ENCODE measurements at regions not wholly inside any gene's neighbourhood (a gene's known extent, or its start where the extent isn't known, plus 50 kb on each side); places are given as distances from the start of the nearest gene placed in this dataset.
"Not testable (repeated sequence)": the region's sequence is repeated elsewhere in the genome, so short reads cannot be mapped to it uniquely, and the experiment has no call there.

DNA sequence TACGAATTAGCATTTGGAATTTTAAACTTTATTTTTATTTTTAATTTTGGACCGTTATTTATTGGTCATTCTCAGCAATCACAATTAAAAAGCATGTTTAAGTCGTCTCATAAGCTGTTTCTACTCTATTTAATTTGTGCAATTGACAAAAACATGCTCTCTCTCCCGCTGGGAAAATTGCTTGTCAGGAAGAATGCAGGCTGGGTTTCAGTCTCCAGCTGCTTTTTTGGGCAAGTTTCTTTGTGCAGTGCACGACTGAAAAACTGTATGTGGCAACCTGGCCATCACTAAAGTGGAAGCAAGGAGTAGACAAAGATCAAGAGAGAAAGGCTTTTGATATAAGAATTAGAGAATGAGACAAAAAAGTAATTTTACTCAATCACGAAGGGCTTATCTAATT is 941.5 kb upstream of the MDGA2 start:
- intact Hi-C loops (cut with micrococcal nuclease) = no loop called here
- ChIA-PET POLR2A (no interaction called here), CTCF (no interaction called here)
- H3K36me3 Mint-ChIP-seq (ENCODE audit: low read depth) = no peaks in the 10 kb centered on the region
- DNase-seq (no peak), ATAC-seq (ENCODE audit: low read depth) (no peak)
- H3K4me3 Mint-ChIP-seq = no peak overlapping the region
- H3K27me3 Mint-ChIP-seq = no peaks in the 10 kb centered on the region
- no peak for TF ChIP-seq CTCF (IDR thresholded peaks at IDR 0.05)
- H3K27ac Mint-ChIP-seq = no peak overlapping the region
- no peaks in the 10 kb centered on the region for H3K4me1 Mint-ChIP-seq
- peaks cover 2% of the 10 kb centered on the region for H3K9me3 Mint-ChIP-seq

- H3K27ac Mint-ChIP-seq = no peak overlapping the region
- no peaks in the 10 kb centered on the region for H3K36me3 Mint-ChIP-seq (ENCODE audit: low read depth)
- ATAC-seq (ENCODE audit: low read depth) = no peak
- H3K27me3 Mint-ChIP-seq = no peaks in the 10 kb centered on the region
- H3K9me3 Mint-ChIP-seq = peaks cover 4% of the 10 kb centered on the region
- TF ChIP-seq CTCF (IDR thresholded peaks at IDR 0.05) = no peak
- no peaks in the 10 kb centered on the region for H3K4me1 Mint-ChIP-seq
- H3K4me3 Mint-ChIP-seq = no peak overlapping the region
- intact Hi-C loops (cut with micrococcal nuclease) = no loop called here
- no peak for DNase-seq
- CTCF ChIA-PET = no interaction called here
- POLR2A ChIA-PET = no interaction called here
These were observed 940.2 kb upstream of the MDGA2 start for GRCh38 chr14:48615618-48616017.

DNA sequence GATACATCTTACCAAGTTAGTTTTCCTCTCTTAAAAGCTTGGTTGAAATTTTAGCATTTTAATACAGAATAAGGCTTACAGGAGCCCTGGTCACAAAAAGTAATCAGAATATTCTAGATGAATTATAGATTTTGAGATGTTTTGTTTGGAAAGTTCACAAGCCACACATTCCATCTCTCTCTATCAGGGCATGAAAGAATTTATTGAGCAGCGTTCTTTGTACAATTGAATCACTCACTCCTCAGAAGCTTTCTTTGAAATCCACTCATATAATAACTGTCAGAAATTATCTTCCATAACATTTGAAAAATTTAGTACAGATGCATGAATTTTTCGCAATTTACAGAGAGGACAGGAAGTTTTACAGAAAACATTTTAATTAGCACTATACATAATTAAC is 938.6 kb upstream of the MDGA2 start:
- H3K4me1 Mint-ChIP-seq = no peaks in the 10 kb centered on the region
- intact Hi-C loops (cut with micrococcal nuclease) = no loop called here
- ATAC-seq (ENCODE audit: low read depth) = no peak
- H3K27me3 Mint-ChIP-seq = no peaks in the 10 kb centered on the region
- peaks cover 4% of the 10 kb centered on the region for H3K9me3 Mint-ChIP-seq
- H3K36me3 Mint-ChIP-seq (ENCODE audit: low read depth) = no peaks in the 10 kb centered on the region
- no peak for TF ChIP-seq CTCF (IDR thresholded peaks at IDR 0.05)
- no peak overlapping the region for H3K27ac Mint-ChIP-seq
- ChIA-PET POLR2A (no interaction called here), CTCF (no interaction called here)
- no peak for DNase-seq
- no peak overlapping the region for H3K4me3 Mint-ChIP-seq

GRCh38 chr14:48606960-48607359 is 931.6 kb upstream of the MDGA2 start:
- H3K9me3 Mint-ChIP-seq; intact Hi-C loops (cut with micrococcal nuclease); DNase-seq; H3K27me3 Mint-ChIP-seq; H3K4me1 Mint-ChIP-seq; H3K27ac Mint-ChIP-seq; POLR2A ChIA-PET; ATAC-seq (ENCODE audit: low read depth); H3K4me3 Mint-ChIP-seq; H3K36me3 Mint-ChIP-seq (ENCODE audit: low read depth); CTCF ChIA-PET: not testable (repeated sequence)

GRCh38 chr14:48598458-48598857 is 923.1 kb upstream of the MDGA2 start:
- ChIA-PET CTCF (no interaction called here), POLR2A (no interaction called here)
- Mint-ChIP-seq H3K27ac (no peak overlapping the region), H3K4me1 (no peaks in the 10 kb centered on the region), H3K27me3 (no peaks in the 10 kb centered on the region), H3K9me3 (peaks cover under 1% of the 10 kb centered on the region), H3K36me3 (ENCODE audit: low read depth) (no peaks in the 10 kb centered on the region), H3K4me3 (no peak overlapping the region)
- intact Hi-C loops (cut with micrococcal nuclease) = no loop called here
- TF ChIP-seq CTCF (IDR thresholded peaks at IDR 0.05) = no peak
- no peak for ATAC-seq (ENCODE audit: low read depth)
- DNase-seq = no peak

GRCh38 chr14:48586099-48586498 is 910.7 kb upstream of the MDGA2 start:
- ChIA-PET CTCF (no interaction called here), POLR2A (no interaction called here)

More at GRCh38 chr14:48586099-48586498, 910.7 kb upstream of the MDGA2 start:
- DNase-seq (no peak), ATAC-seq (ENCODE audit: low read depth) (no peak)
- no peak overlapping the region for H3K4me3 Mint-ChIP-seq
- H3K9me3 Mint-ChIP-seq = no peaks in the 10 kb centered on the region
- H3K27ac Mint-ChIP-seq = no peak overlapping the region
- no peak for TF ChIP-seq CTCF (IDR thresholded peaks at IDR 0.05)
- H3K4me1 Mint-ChIP-seq = no peaks in the 10 kb centered on the region
- intact Hi-C loops (cut with micrococcal nuclease) = no loop called here
- H3K36me3 Mint-ChIP-seq (ENCODE audit: low read depth) = no peaks in the 10 kb centered on the region
- no peaks in the 10 kb centered on the region for H3K27me3 Mint-ChIP-seq
